ENCODE measurements at regions not wholly inside any gene's neighbourhood (a gene's known extent, or its start where the extent isn't known, plus 50 kb on each side); places are given as distances from the start of the nearest gene placed in this dataset.

- TF ChIP-seq CTCF (conservative IDR thresholded peaks at IDR 0.05; ENCODE audit: low read depth in 2 of 2) (no peak), EZH2 (IDR thresholded peaks at IDR 0.05; ENCODE audit: low read depth, unreplicated experiment) (no peak), POLR2AphosphoS5 (IDR thresholded peaks at IDR 0.05; ENCODE audit: low read depth) (no peak), JUNB (IDR thresholded peaks at IDR 0.05; ENCODE audit: unreplicated experiment) (no peak), EZH2phosphoT487 (IDR thresholded peaks at IDR 0.05; ENCODE audit: unreplicated experiment) (no peak), REST (IDR thresholded peaks at IDR 0.05; ENCODE audit: unreplicated experiment) (no peak), ZNF331 (CRISPR knock-in tag; IDR thresholded peaks at IDR 0.05; ENCODE audit: low read depth) (no peak), CREB1 (CRISPR knock-in tag; IDR thresholded peaks at IDR 0.05; ENCODE audit: low read depth) (no peak), NANOG (IDR thresholded peaks at IDR 0.05; ENCODE audit: borderline replicate concordance) (no peak), ZNF114 (CRISPR knock-in tag; IDR thresholded peaks at IDR 0.05) (no peak), STAT1 (IDR thresholded peaks at IDR 0.05; ENCODE audit: unreplicated experiment) (no peak)
- TF ChIP-seq, protein P1, sequence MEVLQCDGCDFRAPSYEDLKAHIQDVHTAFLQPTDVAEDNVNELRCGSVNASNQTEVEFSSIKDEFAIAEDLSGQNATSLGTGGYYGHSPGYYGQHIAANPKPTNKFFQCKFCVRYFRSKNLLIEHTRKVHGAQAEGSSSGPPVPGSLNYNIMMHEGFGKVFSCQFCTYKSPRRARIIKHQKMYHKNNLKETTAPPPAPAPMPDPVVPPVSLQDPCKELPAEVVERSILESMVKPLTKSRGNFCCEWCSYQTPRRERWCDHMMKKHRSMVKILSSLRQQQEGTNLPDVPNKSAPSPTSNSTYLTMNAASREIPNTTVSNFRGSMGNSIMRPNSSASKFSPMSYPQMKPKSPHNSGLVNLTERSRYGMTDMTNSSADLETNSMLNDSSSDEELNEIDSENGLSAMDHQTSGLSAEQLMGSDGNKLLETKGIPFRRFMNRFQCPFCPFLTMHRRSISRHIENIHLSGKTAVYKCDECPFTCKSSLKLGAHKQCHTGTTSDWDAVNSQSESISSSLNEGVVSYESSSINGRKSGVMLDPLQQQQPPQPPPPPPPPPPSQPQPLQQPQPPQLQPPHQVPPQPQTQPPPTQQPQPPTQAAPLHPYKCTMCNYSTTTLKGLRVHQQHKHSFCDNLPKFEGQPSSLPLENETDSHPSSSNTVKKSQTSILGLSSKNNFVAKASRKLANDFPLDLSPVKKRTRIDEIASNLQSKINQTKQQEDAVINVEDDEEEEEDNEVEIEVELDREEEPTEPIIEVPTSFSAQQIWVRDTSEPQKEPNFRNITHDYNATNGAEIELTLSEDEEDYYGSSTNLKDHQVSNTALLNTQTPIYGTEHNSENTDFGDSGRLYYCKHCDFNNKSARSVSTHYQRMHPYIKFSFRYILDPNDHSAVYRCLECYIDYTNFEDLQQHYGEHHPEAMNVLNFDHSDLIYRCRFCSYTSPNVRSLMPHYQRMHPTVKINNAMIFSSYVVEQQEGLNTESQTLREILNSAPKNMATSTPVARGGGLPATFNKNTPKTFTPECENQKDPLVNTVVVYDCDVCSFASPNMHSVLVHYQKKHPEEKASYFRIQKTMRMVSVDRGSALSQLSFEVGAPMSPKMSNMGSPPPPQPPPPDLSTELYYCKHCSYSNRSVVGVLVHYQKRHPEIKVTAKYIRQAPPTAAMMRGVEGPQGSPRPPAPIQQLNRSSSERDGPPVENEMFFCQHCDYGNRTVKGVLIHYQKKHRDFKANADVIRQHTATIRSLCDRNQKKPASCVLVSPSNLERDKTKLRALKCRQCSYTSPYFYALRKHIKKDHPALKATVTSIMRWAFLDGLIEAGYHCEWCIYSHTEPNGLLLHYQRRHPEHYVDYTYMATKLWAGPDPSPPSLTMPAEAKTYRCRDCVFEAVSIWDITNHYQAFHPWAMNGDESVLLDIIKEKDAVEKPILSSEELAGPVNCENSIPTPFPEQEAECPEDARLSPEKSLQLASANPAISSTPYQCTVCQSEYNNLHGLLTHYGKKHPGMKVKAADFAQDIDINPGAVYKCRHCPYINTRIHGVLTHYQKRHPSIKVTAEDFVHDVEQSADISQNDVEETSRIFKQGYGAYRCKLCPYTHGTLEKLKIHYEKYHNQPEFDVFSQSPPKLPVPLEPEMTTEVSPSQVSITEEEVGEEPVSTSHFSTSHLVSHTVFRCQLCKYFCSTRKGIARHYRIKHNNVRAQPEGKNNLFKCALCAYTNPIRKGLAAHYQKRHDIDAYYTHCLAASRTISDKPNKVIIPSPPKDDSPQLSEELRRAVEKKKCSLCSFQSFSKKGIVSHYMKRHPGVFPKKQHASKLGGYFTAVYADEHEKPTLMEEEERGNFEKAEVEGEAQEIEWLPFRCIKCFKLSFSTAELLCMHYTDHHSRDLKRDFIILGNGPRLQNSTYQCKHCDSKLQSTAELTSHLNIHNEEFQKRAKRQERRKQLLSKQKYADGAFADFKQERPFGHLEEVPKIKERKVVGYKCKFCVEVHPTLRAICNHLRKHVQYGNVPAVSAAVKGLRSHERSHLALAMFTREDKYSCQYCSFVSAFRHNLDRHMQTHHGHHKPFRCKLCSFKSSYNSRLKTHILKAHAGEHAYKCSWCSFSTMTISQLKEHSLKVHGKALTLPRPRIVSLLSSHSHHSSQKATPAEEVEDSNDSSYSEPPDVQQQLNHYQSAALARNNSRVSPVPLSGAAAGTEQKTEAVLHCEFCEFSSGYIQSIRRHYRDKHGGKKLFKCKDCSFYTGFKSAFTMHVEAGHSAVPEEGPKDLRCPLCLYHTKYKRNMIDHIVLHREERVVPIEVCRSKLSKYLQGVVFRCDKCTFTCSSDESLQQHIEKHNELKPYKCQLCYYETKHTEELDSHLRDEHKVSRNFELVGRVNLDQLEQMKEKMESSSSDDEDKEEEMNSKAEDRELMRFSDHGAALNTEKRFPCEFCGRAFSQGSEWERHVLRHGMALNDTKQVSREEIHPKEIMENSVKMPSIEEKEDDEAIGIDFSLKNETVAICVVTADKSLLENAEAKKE (CRISPR knock-in tag; IDR thresholded peaks at IDR 0.05) = no peak
Observed at GRCh38 chr6:4603856-4604369, 172.3 kb upstream of the CDYL start.

Data from GM23338 (cell line).